HG03025 (cell line): ENCODE measurements at regions not wholly inside any gene's neighbourhood (a gene's known extent, or its start where the extent isn't known, plus 50 kb on each side); places are given as distances from the start of the nearest gene placed in this dataset.
"Not testable (repeated sequence)": the region's sequence is repeated elsewhere in the genome, so short reads cannot be mapped to it uniquely, and the experiment has no call there.

ENCODE experiments used
- ATAC-seq: cut with Tn5 transposase; IDR thresholded peaks from one replicate; pipeline ENCODE4 v1.9.1; 2021; ENCODE audit warnings: mild to moderate bottlenecking, moderate library complexity; ENCODE audit not compliant: unreplicated experiment, low FRiP score

GRCh38 chr7:131059401-131059800, 268.3 kb upstream of the MKLN1 start:
- ATAC-seq = not testable (repeated sequence)

- no peak for ATAC-seq
Measured at GRCh38 chr7:131061158-131061557, 266.5 kb upstream of the MKLN1 start.

DNA sequence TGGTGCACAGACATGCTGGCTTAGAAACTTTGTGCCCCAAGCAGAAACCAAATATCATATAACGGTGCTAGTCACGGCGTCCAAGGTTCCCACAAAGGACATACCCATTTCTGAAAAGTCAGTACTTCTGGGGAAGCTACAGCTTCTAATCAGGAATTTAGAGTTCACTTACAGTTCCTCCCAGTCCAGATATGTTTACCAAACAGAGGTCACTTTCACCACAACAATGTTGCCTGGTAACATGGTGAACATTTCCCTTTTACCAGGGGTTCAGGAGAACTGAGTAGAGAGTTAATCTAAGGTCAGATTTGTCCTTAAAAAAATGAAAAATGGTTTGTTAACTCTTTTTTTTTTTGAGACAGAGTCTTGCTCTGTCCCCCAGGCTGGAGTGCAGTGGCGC, 265.9 kb upstream of the MKLN1 start:
- ATAC-seq = no peak

DNA sequence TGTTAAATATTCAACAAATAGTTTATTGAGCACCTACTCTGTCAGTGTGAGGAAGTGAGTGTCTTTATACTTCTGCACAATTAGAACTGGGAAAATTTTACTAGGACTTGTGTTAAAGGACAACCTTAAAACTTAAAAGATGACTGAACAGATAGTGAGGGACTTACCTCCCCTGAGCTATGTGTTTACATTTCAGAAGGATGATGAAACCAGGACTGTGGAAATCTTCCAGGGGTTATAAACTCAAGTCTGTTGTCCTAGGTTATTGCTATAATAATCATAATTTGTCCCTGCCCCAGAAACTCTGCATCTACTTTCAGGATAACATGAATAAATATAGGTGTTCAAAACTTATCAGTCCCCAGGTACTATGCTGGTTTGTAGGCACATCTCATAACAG, 261.0 kb upstream of the MKLN1 start:
- no peak for ATAC-seq

GRCh38 chr7:131067220-131067619, 260.5 kb upstream of the MKLN1 start:
- ATAC-seq = no peak

DNA sequence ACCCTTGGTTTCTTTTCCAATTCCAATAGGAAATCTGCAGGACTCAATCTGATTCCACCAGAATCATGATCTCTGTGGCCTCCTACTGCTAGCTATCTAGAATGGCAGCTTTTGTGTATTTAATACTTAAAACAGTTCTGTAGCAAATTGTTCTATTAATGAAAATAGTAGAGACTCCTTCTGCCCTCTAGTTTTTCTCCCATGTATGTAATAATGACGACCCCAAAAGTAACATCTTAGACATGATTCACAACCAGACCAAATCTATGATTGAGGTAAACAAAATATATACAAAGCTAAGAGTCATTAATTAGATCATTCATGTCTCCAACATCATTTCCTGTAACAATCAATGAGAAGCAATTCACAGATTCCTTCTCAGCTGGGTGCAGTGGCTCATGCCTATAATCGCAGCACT, 259.1 kb upstream of the MKLN1 start:
- no peak for ATAC-seq

- no peak for ATAC-seq
Measured at GRCh38 chr7:131071786-131072504, 255.7 kb upstream of the MKLN1 start.

GRCh38 chr7:131072505-131073091, 255.1 kb upstream of the MKLN1 start:
- no peak for ATAC-seq

DNA sequence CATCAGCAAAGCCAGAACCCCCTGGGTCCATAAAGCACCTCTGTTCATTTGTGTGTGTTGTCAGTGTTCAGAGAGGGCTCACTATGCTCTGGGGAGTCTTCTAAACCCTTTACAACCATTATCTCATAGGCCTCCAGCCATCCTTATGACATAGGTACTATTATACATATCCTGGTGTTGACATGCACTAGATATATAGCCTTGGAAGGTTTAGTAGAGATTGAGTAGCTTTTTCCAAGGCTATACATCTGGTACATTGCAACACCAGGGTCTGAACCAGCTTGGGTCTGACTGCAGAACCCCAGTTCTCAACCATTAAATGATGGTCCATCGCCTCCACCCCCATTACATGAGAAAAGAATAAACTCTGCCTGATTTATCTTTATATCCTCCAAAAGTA, 253.6 kb upstream of the MKLN1 start:
- no peak for ATAC-seq

DNA sequence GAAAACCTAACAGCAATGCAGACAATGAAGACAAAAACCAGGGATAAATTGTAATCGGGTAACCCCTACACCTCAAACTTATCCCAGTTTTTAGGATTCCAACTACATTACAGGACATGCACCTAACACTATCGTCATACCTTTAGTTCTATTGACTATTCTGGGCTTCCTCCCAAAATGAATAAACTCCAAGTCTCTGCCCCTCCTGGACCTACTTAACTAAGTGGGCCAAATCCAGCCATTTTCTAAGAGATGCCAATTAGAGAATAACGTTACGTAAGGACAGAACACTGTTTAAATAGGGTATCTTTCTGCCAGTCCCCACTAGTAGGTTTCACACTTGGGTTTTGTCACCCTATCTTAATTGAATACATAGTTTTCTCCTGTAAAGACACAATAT, 253.1 kb upstream of the MKLN1 start:
- no peak for ATAC-seq

- ATAC-seq = no peak
Measured at GRCh38 chr7:131075406-131075805, 252.3 kb upstream of the MKLN1 start.

DNA sequence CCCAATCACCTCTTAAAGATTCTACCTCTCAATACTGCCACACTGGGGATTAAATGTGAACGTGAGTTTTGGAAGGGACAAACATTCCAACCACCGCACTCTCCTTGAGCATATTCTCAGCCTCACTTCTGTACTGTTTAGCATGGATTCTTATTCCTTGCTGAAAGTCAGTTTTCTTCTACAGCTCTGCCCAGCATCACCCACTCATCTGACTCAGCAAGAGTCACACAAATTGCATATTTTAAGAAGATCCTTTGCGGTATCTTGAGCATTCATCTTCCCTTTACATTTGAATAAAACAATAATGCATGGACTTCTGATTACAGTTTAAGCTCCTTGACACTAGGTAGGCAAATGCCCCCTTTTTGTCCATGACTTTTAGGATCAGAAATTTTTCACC, 251.6 kb upstream of the MKLN1 start:
- no peak for ATAC-seq

- ATAC-seq = no peak
Measured at GRCh38 chr7:131076711-131077181, 250.9 kb upstream of the MKLN1 start.

DNA sequence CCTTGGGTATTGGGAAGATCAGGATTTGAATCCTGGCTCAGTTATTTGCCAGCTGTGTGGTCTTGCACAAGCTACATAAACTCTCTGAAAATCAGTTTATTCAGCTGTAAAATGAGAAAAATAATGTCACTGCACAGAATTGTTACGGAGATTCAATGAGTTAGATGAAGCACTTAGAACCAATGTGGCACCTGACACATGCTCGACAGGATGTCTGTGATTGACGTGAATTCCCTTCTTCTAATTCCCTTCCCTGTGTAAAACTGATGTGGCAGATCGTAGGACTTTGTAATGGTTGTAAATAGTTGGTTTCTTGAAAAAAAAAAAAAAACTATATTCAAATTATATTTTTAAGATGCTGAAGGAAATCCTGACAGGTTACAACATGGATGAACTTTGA, 249.9 kb upstream of the MKLN1 start:
- no peak for ATAC-seq

GRCh38 chr7:131080754-131081153, 246.9 kb upstream of the MKLN1 start:
- ATAC-seq = no peak

DNA sequence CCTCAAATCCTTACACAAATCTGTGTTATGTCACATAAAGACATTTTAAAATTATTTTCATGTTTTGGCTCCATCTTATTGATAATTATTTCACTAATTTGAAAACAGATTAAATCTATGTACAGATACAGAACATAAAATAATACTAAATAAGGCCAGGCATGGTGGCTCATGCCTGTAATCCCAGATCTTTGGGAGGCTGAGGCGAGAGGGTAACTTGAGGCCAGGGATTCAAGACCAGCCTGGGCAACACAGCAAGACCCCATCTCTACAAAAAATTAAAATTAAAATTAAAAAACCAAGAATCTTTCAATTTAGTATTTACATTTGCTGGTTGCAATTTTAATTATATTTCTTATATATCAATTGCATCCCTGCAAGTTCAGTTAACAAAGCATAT, 246.4 kb upstream of the MKLN1 start:
- no peak for ATAC-seq

GRCh38 chr7:131083781-131084180, 243.9 kb upstream of the MKLN1 start:
- ATAC-seq = no peak

DNA sequence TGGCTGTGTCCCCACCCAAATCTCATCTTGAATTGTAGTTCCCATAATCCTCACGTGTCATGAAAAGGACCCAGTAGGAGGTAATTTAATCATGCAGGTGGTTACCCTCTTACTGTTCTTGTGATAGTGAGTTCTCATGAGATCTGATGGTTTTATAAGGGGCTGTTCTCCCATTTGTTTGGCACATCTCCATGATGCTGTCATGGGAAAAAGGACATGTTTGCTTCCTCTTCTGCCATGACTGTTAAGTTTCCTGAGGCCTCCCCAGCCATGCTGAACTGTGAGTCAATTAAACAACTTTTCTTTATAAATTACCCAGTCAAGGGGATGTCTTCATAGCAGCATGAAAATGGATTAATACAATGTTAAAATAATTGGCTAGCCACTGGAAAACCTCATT, 243.3 kb upstream of the MKLN1 start:
- ATAC-seq = not testable (repeated sequence)

GRCh38 chr7:131087756-131088658, 239.7 kb upstream of the MKLN1 start:
- ATAC-seq = no peak

- no peak for ATAC-seq
Measured at GRCh38 chr7:131090188-131090587, 237.5 kb upstream of the MKLN1 start.
